Astrocyte of the cerebellum (primary cell): ENCODE measurements at regions not wholly inside any gene's neighbourhood (a gene's known extent, or its start where the extent isn't known, plus 50 kb on each side); places are given as distances from the start of the nearest gene placed in this dataset.

ENCODE experiments used
- DNase-seq: peaks from one replicate; pipeline ENCODE4 v3.0.0-alpha.2; 2011; ENCODE audit warnings: low read depth
- H3K4me3 ChIP-seq: 2 replicates; pipeline ENCODE4 v1.5.1; 2011; ENCODE audit warnings: mild to moderate bottlenecking, low read depth, low read length, moderate library complexity
- in situ Hi-C: cut with HindIII; loops from 2 replicates; pipeline ENCODE4 v1.10.0; 2017; ENCODE audit warnings: low sequenced_read_pairs
- TF ChIP-seq, protein P1 (sequence below): IDR thresholded peaks from 2 replicates; pipeline ENCODE4 v1.5.1; 2012; ENCODE audit warnings: low read length, low read depth, moderate library complexity, mild to moderate bottlenecking; ENCODE audit errors: missing control alignments

DNA sequence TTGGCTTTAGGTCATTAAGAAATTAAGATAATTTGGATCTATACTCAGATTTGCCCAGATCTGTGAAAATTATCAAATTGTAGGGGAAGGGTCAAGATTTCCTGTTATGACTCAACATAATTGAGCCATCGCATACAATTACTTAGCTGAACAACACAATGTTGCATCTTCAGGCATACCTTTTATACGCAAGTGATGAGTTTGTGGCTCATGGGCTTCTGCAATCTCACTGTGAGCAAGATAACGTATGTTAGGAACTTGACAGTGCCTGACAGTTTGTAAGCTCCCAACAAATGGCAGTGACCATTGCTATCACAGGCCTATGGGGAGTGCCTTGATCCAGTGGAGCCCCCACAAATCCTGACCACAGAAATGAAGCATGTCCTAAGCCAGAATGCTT is 199.7 kb downstream of the BCAT1 start:
- TF ChIP-seq, protein P1, sequence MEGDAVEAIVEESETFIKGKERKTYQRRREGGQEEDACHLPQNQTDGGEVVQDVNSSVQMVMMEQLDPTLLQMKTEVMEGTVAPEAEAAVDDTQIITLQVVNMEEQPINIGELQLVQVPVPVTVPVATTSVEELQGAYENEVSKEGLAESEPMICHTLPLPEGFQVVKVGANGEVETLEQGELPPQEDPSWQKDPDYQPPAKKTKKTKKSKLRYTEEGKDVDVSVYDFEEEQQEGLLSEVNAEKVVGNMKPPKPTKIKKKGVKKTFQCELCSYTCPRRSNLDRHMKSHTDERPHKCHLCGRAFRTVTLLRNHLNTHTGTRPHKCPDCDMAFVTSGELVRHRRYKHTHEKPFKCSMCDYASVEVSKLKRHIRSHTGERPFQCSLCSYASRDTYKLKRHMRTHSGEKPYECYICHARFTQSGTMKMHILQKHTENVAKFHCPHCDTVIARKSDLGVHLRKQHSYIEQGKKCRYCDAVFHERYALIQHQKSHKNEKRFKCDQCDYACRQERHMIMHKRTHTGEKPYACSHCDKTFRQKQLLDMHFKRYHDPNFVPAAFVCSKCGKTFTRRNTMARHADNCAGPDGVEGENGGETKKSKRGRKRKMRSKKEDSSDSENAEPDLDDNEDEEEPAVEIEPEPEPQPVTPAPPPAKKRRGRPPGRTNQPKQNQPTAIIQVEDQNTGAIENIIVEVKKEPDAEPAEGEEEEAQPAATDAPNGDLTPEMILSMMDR: no peak
- in situ Hi-C loops: no loop called here
- no peak for DNase-seq
- H3K4me3 ChIP-seq: no peak overlapping the region

DNA sequence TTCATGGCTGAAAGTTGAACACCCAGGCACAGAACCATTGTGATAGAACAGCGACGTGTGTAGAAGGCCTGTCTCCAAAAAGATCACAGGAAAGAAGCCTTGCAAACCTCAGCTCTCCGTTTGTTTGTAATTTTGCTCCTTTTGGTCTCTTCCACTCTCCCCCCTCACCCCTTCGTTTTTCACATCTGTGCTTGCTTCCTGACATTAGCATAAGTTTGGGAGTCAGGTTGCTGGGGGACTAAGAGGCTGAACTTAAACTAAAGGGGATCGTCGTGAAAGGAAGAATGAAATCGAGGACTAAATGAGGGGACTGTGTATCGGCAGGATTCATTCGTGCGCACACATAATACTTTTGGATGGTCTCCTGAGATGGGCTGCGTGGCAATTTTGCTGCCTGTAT is 200.6 kb downstream of the BCAT1 start:
- in situ Hi-C loops: no loop called here
- TF ChIP-seq, protein P1: no peak
- H3K4me3 ChIP-seq: no peak overlapping the region
- DNase-seq: no peak

DNA sequence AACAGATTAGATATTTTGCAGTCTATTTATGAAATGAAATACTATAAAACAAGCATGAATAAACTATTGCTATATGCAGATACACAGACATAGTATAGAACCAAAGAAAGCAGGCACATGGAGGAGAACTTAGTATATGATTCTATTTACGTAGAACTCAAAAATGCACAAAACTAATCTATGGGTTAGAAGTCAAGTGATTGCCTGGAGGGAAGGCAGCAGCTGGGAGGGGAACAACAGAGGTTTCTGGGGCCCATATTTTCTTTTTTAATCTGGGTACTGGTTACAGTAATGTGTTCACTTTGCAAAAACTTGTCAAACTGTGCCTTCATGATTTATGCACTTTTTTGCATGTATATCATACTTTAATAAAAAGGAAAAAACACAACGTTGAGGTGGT is 202.0 kb downstream of the BCAT1 start:
- H3K4me3 ChIP-seq: no peak overlapping the region
- in situ Hi-C loops: no loop called here
- TF ChIP-seq, protein P1: no peak
- DNase-seq: no peak

DNA sequence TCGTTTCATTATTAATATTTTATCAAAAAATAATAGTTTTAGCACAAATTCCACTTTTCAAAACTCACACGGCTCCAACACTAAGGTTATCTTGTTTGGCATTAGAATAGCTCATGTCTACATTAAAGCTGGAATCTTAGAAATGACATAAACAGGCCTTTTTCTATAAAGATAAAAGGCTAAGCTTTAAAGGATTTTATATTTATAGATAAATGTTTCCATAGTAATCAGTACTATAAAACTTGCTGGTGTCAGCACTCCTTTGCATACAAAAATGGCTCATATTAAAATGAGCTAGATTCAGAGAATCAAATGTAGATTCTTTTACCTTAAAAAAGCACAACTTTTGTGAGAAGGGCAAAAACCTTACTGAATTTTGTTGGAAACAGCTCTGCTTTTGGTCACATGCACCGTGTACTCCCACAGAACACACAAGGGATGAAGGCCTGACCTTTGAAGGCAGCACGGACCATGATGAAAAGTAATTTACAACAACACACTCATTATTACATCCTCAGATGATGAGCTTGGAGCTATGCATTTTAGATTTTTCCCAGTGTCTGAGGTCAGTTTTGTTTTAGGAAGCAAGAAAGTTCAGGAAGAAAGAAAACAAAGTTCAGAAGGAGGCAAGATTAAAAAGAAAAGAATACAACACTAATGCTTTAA is 202.8 kb downstream of the BCAT1 start:
- in situ Hi-C loops: no loop called here
- TF ChIP-seq, protein P1: no peak
- no peak overlapping the region for H3K4me3 ChIP-seq
- DNase-seq: no peak

DNA sequence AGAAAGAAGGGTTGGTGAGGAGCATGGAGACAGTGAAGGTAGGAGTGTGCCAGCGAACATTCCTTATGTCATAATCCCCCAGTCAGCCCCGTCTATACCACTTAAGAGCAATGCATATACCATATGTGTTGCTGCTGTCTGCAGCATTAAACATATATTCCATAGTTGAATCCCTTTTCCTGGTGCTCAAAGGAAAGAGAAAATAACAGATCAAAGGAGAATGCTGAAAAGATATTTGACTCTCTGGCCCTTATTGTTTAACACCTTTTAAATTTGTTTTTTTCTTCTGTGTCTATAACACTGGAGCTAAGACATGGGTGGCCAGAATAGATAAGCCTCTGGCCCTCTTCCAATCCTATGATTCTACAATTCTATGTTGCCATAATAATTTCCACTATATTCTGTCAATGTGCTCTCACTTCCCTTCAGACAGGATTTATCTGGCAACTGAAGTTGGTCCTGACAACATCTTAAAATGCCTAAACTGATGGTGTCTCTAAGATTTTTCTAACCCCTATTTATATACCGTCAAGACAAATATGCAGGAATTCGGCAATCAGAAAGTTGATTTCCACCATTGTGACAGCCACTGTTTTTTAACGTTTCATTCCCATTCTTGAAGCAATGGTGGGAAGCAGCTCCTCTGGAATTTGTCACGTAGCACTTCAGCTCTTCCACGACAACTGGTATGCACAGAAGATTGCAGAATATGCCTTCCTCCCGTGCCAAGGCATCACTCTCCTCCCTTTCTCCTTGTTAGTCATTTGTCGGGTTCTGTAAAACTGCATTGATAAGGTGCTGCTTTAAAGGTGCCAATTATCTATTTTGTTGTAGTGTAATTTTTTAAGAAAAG is 204.7 kb downstream of the BCAT1 start:
- H3K4me3 ChIP-seq: no peak overlapping the region
- in situ Hi-C loops: no loop called here
- TF ChIP-seq, protein P1: no peak
- no peak for DNase-seq

DNA sequence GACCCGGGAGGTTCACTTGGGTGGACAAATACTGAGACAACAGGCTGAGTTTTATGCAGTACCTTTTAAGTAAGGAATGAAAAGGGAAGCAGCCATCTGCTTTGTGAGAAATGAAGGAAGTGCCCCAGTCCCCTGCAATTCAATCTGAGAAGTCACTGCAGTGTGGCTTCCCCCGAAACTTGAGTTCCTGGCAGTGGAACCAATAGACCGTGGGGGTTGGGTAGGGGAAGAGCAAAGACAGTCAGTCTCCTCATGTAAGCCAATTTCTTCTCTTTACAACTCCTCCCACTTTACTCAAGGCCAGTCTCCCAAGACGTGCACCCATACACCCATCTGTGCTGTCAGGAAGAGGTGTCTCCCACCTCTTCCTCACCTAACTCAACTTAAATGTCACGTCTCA is 206.5 kb downstream of the BCAT1 start:
- in situ Hi-C loops: no loop called here
- H3K4me3 ChIP-seq: no peak overlapping the region
- no peak for DNase-seq
- TF ChIP-seq, protein P1: no peak
